Endodermal cell (in vitro differentiated cells): ENCODE measurements at regions not wholly inside any gene's neighbourhood (a gene's known extent, or its start where the extent isn't known, plus 50 kb on each side); places are given as distances from the start of the nearest gene placed in this dataset.

Experiments
- DNase-seq: peaks from one replicate; pipeline ENCODE4 v3.0.0-alpha.2; 2017
- H3K27ac ChIP-seq: 2 replicates; pipeline ENCODE4 v1.5.1; 2013; ENCODE audit warnings: mild to moderate bottlenecking, low read depth, low read length, moderate library complexity
- H3K27me3 ChIP-seq: 2 replicates; pipeline ENCODE4 v1.6.1; 2013; ENCODE audit warnings: mild to moderate bottlenecking, low read length, moderate library complexity; ENCODE audit not compliant: insufficient read depth, control insufficient read depth, poor library complexity, severe bottlenecking
- H3K36me3 ChIP-seq: 2 replicates; pipeline ENCODE4 v1.7.0; 2013; ENCODE audit warnings: mild to moderate bottlenecking, low read length, moderate library complexity; ENCODE audit not compliant: control insufficient read depth, insufficient read depth
- H3K4me1 ChIP-seq: one replicate; pipeline ENCODE4 v1.7.0; 2013; ENCODE audit warnings: low read length; ENCODE audit not compliant: control insufficient read depth, insufficient read depth
- H3K4me3 ChIP-seq: 2 replicates; pipeline ENCODE4 v1.5.1; 2013; ENCODE audit warnings: mild to moderate bottlenecking, low read length, moderate library complexity
- H3K9ac ChIP-seq: 2 replicates; pipeline ENCODE4 v1.6.1; 2013; ENCODE audit warnings: mild to moderate bottlenecking, low read length, moderate library complexity; ENCODE audit not compliant: poor library complexity, severe bottlenecking; ENCODE audit errors: extremely low read depth
- H3K9me3 ChIP-seq: 2 replicates; pipeline ENCODE4 v1.6.1; 2013; ENCODE audit warnings: mild to moderate bottlenecking, low read length, moderate library complexity; ENCODE audit not compliant: control insufficient read depth
- H3K27ac Mint-ChIP-seq: 2 replicates; pipeline ENCODE4 v1.8.0; 2020; ENCODE audit warnings: mixed read lengths
- H3K27me3 Mint-ChIP-seq: 2 replicates; pipeline ENCODE4 v1.8.0; 2021; ENCODE audit warnings: mild to moderate bottlenecking, mixed read lengths; ENCODE audit not compliant: insufficient read depth
- H3K36me3 Mint-ChIP-seq: 2 replicates; pipeline ENCODE4 v1.8.0; 2020; ENCODE audit warnings: low read depth, mixed read lengths
- H3K4me1 Mint-ChIP-seq: 2 replicates; pipeline ENCODE4 v1.8.0; 2020; ENCODE audit warnings: mixed read lengths
- H3K4me3 Mint-ChIP-seq: 2 replicates; pipeline ENCODE4 v1.8.0; 2020; ENCODE audit warnings: mild to moderate bottlenecking, moderate library complexity, mixed read lengths
- H3K9me3 Mint-ChIP-seq: 2 replicates; pipeline ENCODE4 v1.8.0; 2020; ENCODE audit warnings: mild to moderate bottlenecking, mixed read lengths
- CTCF ChIP-seq: fragments of 200-600 bp; sonication (generic); conservative IDR thresholded peaks from 2 replicates; pipeline ENCODE4 v1.5.0; 2021; ENCODE audit warnings: antibody characterized with exemption, mild to moderate bottlenecking
- WGBS, 2 experiments: methylation state at CpG; one replicate each; pipeline versions ENCODE4 v1.1.5 to v1.1.7; 2013; ENCODE audit warnings: missing lambda C conversion rate in 2 of 2, mixed read lengths in 1 of 2; ENCODE audit not compliant: insufficient coverage in 1 of 2, insufficient read length in 1 of 2; 5-methylcytosine and 5-hydroxymethylcytosine counted together

GRCh38 chr19:33879818-33880575, 83.3 kb downstream of the KCTD15 start:
- H3K4me1 Mint-ChIP-seq, result peaks cover 23% of the 10 kb centered on the region
- H3K4me1 ChIP-seq, result peaks cover 4% of the 10 kb centered on the region
- TF ChIP-seq CTCF, result no peak
- no peak overlapping the region for H3K27ac Mint-ChIP-seq
- no peaks in the 10 kb centered on the region for H3K27me3 ChIP-seq
- no peaks in the 10 kb centered on the region for H3K9me3 ChIP-seq
- 80 to 81% methylated on average over 6 to 15 of the region's 15 CpGs for WGBS, 2 experiments
- no peaks in the 10 kb centered on the region for H3K27me3 Mint-ChIP-seq
- H3K27ac ChIP-seq, result peak overlapping the region; percentile 70
- H3K9ac ChIP-seq, result no peak overlapping the region
- no peaks in the 10 kb centered on the region for H3K36me3 ChIP-seq
- H3K36me3 Mint-ChIP-seq, result no peaks in the 10 kb centered on the region
- peak; percentile 63 for DNase-seq
- H3K4me3 ChIP-seq, result no peak overlapping the region
- no peak overlapping the region for H3K4me3 Mint-ChIP-seq
- no peaks in the 10 kb centered on the region for H3K9me3 Mint-ChIP-seq

- TF ChIP-seq CTCF, result no peak
- peak overlapping the region; percentile 74 for H3K27ac Mint-ChIP-seq
- no peaks in the 10 kb centered on the region for H3K36me3 ChIP-seq
- H3K4me3 Mint-ChIP-seq, result peak overlapping the region; percentile 39
- H3K4me1 ChIP-seq, result peaks cover 4% of the 10 kb centered on the region
- H3K36me3 Mint-ChIP-seq, result no peaks in the 10 kb centered on the region
- no peak overlapping the region for H3K27ac ChIP-seq
- H3K27me3 Mint-ChIP-seq, result no peaks in the 10 kb centered on the region
- no peaks in the 10 kb centered on the region for H3K9me3 Mint-ChIP-seq
- peak; percentile 80 for DNase-seq
- H3K9me3 ChIP-seq, result no peaks in the 10 kb centered on the region
- WGBS, 2 experiments, result 16 to 23% methylated on average over 6 to 12 of the region's 12 CpGs
- H3K9ac ChIP-seq, result no peak overlapping the region
- H3K4me1 Mint-ChIP-seq, result peaks cover 14% of the 10 kb centered on the region
- H3K27me3 ChIP-seq, result no peaks in the 10 kb centered on the region
- peak overlapping the region; percentile 4 for H3K4me3 ChIP-seq
These were observed 87.3 kb downstream of the KCTD15 start for GRCh38 chr19:33883859-33884519.

DNA sequence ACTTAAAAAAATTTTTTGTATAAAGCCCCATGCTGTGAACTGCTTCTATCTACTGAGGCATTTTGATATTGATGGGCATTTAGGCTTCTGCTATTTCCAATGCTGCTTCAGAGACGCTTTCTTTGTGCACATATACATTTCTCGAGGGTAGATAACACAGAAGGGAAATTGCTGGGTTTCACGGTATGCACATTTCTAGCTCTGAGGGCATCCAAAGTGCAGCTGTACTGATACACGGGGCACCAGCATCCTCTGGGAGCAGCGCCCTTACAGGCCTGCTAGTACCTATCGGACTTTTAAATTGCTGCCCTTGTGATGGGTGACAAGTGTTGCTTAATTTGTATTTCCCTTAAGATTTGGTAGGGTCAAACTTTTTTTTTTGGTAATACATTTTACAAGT, 88.6 kb downstream of the KCTD15 start:
- 88 to 98% methylated on average over 4 to 6 of the region's 6 CpGs for WGBS, 2 experiments
- H3K9me3 Mint-ChIP-seq, result no peaks in the 10 kb centered on the region
- H3K4me1 Mint-ChIP-seq, result peaks cover 11% of the 10 kb centered on the region
- no peaks in the 10 kb centered on the region for H3K36me3 ChIP-seq
- no peaks in the 10 kb centered on the region for H3K36me3 Mint-ChIP-seq
- TF ChIP-seq CTCF, result no peak
- H3K27ac ChIP-seq, result no peak overlapping the region
- H3K9me3 ChIP-seq, result no peaks in the 10 kb centered on the region
- DNase-seq, result no peak
- H3K9ac ChIP-seq, result no peak overlapping the region
- H3K4me1 ChIP-seq, result no peaks in the 10 kb centered on the region
- H3K27ac Mint-ChIP-seq, result no peak overlapping the region
- H3K27me3 ChIP-seq, result no peaks in the 10 kb centered on the region
- no peak overlapping the region for H3K4me3 Mint-ChIP-seq
- H3K27me3 Mint-ChIP-seq, result no peaks in the 10 kb centered on the region
- H3K4me3 ChIP-seq, result no peak overlapping the region
